Hepatocyte (in vitro differentiated cells): ENCODE measurements at regions not wholly inside any gene's neighbourhood (a gene's known extent, or its start where the extent isn't known, plus 50 kb on each side); places are given as distances from the start of the nearest gene placed in this dataset.
A peak's percentile ranks its signal among the peaks of the same experiment; 100 is the strongest.

Experiments used
- DNase-seq: peaks from one replicate; pipeline ENCODE4 v3.0.0-alpha.2; 2016; ENCODE audit warnings: low spot score
- H2AFZ ChIP-seq: fragments of 200-600 bp; sonication (generic); 2 replicates; pipeline ENCODE4 v1.6.0; 2016; ENCODE audit warnings: antibody characterized with exemption, mild to moderate bottlenecking
- H3K27ac ChIP-seq: fragments of 200-600 bp; sonication (generic); 2 replicates; pipeline ENCODE4 v1.5.1; 2016; ENCODE audit warnings: mild to moderate bottlenecking
- H3K27me3 ChIP-seq: fragments of 200-600 bp; sonication (generic); 2 replicates; pipeline ENCODE4 v1.6.1; 2016
- H3K36me3 ChIP-seq: fragments of 200-600 bp; sonication (generic); replicated peaks from 2 replicates; pipeline ENCODE4 v1.5.1; 2016; ENCODE audit warnings: low read depth; ENCODE audit not compliant: insufficient read depth
- H3K4me1 ChIP-seq: fragments of 200-600 bp; sonication (generic); 2 replicates; pipeline ENCODE4 v1.5.1; 2016; ENCODE audit warnings: mild to moderate bottlenecking, moderate library complexity; ENCODE audit not compliant: insufficient read depth
- H3K4me2 ChIP-seq: fragments of 200-600 bp; sonication (generic); 2 replicates; pipeline ENCODE4 v1.6.0; 2016
- H3K4me3 ChIP-seq: fragments of 200-600 bp; sonication (generic); 2 replicates; pipeline ENCODE4 v1.5.1; 2016; ENCODE audit warnings: mild to moderate bottlenecking
- H3K79me2 ChIP-seq: fragments of 200-600 bp; sonication (generic); 2 replicates; pipeline ENCODE4 v1.6.0; 2017; ENCODE audit warnings: mild to moderate bottlenecking
- H3K9me2 ChIP-seq: fragments of 200-600 bp; sonication (generic); replicated peaks from 2 replicates; pipeline ENCODE4 v1.6.0; 2017; ENCODE audit warnings: mild to moderate bottlenecking; ENCODE audit not compliant: insufficient read depth
- H3K9me3 ChIP-seq: fragments of 200-600 bp; sonication (generic); 2 replicates; pipeline ENCODE4 v1.5.1; 2016; ENCODE audit warnings: low read depth, mild to moderate bottlenecking
- H4K20me1 ChIP-seq: fragments of 200-600 bp; sonication (generic); 2 replicates; pipeline ENCODE4 v1.6.0; 2016; ENCODE audit warnings: mild to moderate bottlenecking; ENCODE audit not compliant: insufficient read depth, poor library complexity, severe bottlenecking
- CTCF ChIP-seq: fragments of 200-600 bp; sonication (generic); IDR thresholded peaks from 2 replicates; pipeline ENCODE4 v1.5.1; 2016; ENCODE audit warnings: antibody characterized with exemption, mild to moderate bottlenecking; ENCODE audit not compliant: poor library complexity
- EZH2 ChIP-seq: fragments of 200-600 bp; sonication (generic); IDR thresholded peaks from 2 replicates; pipeline ENCODE4 v1.6.1; 2016; ENCODE audit warnings: antibody characterized with exemption, mild to moderate bottlenecking, borderline replicate concordance
- EZH2phosphoT487 ChIP-seq: fragments of 200-600 bp; sonication (generic); IDR thresholded peaks from one replicate; pipeline ENCODE4 v1.6.1; 2018; ENCODE audit warnings: antibody characterized with exemption, mild to moderate bottlenecking, low read depth, moderate library complexity; ENCODE audit not compliant: unreplicated experiment, severe bottlenecking
- WGBS: methylation state at CpG from one replicate; pipeline ENCODE4 v1.1.6; 2016; ENCODE audit warnings: low lambda C conversion rate; ENCODE audit errors: missing lambda C conversion rate; 5-methylcytosine and 5-hydroxymethylcytosine counted together

- Histone ChIP-seq H4K20me1 (no peaks in the 10 kb centered on the region), H3K9me2 (no peaks in the 10 kb centered on the region), H3K4me1 (no peaks in the 10 kb centered on the region), H3K27ac (no peak overlapping the region), H3K27me3 (no peaks in the 10 kb centered on the region), H3K36me3 (no peaks in the 10 kb centered on the region), H3K79me2 (no peaks in the 10 kb centered on the region), H2AFZ (no peak overlapping the region), H3K4me2 (no peak overlapping the region), H3K4me3 (no peak overlapping the region), H3K9me3 (no peaks in the 10 kb centered on the region)
- 90% methylated on average over 1 of the region's 1 CpG for WGBS
- TF ChIP-seq EZH2phosphoT487 (no peak), CTCF (peak; percentile 12), EZH2 (no peak)
- DNase-seq, result no peak
Measured at GRCh38 chr1:163747855-163748254, 426.1 kb downstream of the NUF2 start.

- Histone ChIP-seq H4K20me1 (no peaks in the 10 kb centered on the region), H3K9me3 (no peaks in the 10 kb centered on the region), H3K4me1 (no peaks in the 10 kb centered on the region), H3K79me2 (no peaks in the 10 kb centered on the region), H2AFZ (no peak overlapping the region), H3K4me3 (no peak overlapping the region), H3K36me3 (no peaks in the 10 kb centered on the region), H3K4me2 (no peak overlapping the region), H3K9me2 (no peaks in the 10 kb centered on the region), H3K27ac (no peak overlapping the region), H3K27me3 (no peaks in the 10 kb centered on the region)
- TF ChIP-seq CTCF (no peak), EZH2phosphoT487 (no peak), EZH2 (no peak)
- WGBS, result 95% methylated on average over 3 of the region's 3 CpGs
- no peak for DNase-seq
Measured at GRCh38 chr1:163758977-163759670, 437.4 kb downstream of the NUF2 start.

GRCh38 chr1:163761898-163762297, 440.1 kb downstream of the NUF2 start:
- no peak for DNase-seq
- Histone ChIP-seq H2AFZ (no peak overlapping the region), H3K9me2 (no peaks in the 10 kb centered on the region), H3K4me1 (no peaks in the 10 kb centered on the region), H3K9me3 (no peaks in the 10 kb centered on the region), H3K4me2 (no peak overlapping the region), H3K36me3 (no peaks in the 10 kb centered on the region), H3K79me2 (no peaks in the 10 kb centered on the region), H3K4me3 (no peak overlapping the region), H3K27ac (no peak overlapping the region), H4K20me1 (no peaks in the 10 kb centered on the region), H3K27me3 (no peaks in the 10 kb centered on the region)
- WGBS, result 88% methylated on average over 3 of the region's 3 CpGs
- no peak for TF ChIP-seq EZH2
- TF ChIP-seq EZH2phosphoT487, result no peak
- TF ChIP-seq CTCF, result no peak
